GM21786 (cell line): ENCODE measurements at regions not wholly inside any gene's neighbourhood (a gene's known extent, or its start where the extent isn't known, plus 50 kb on each side); places are given as distances from the start of the nearest gene placed in this dataset.
"Not testable (repeated sequence)": the region's sequence is repeated elsewhere in the genome, so short reads cannot be mapped to it uniquely, and the experiment has no call there.

Experiments
- ATAC-seq: cut with Tn5 transposase; IDR thresholded peaks from one replicate; pipeline ENCODE4 v1.9.1; 2021; ENCODE audit not compliant: unreplicated experiment

- ATAC-seq: no peak
These were observed 418.6 kb downstream of the NELL2 start for GRCh38 chr12:44457465-44457864.

GRCh38 chr12:44454959-44455358 lies 421.2 kb downstream of the NELL2 start:
- ATAC-seq: not testable (repeated sequence)

- no peak for ATAC-seq
These were observed 429.9 kb downstream of the NELL2 start for GRCh38 chr12:44446181-44446580.

GRCh38 chr12:44441155-44441554 lies 435.0 kb downstream of the NELL2 start:
- peak; percentile 72 for ATAC-seq
